Ectodermal cell (in vitro differentiated cells): ENCODE measurements at regions not wholly inside any gene's neighbourhood (a gene's known extent, or its start where the extent isn't known, plus 50 kb on each side); places are given as distances from the start of the nearest gene placed in this dataset.

Experiments
- H3K27ac ChIP-seq: 2 replicates; pipeline ENCODE4 v1.7.0; 2013; ENCODE audit warnings: mild to moderate bottlenecking, low read depth, low read length; ENCODE audit not compliant: insufficient read depth, poor library complexity, severe bottlenecking
- H3K27me3 ChIP-seq: 2 replicates; pipeline ENCODE4 v1.7.0; 2013; ENCODE audit warnings: mild to moderate bottlenecking, low read length; ENCODE audit not compliant: insufficient read depth, control insufficient read depth, poor library complexity, severe bottlenecking
- H3K36me3 ChIP-seq: one replicate; pipeline ENCODE4 v1.7.0; 2013; ENCODE audit warnings: low read length; ENCODE audit not compliant: control insufficient read depth, insufficient read depth
- H3K4me1 ChIP-seq: one replicate; pipeline ENCODE4 v1.7.0; 2013; ENCODE audit warnings: low read length; ENCODE audit not compliant: control insufficient read depth, insufficient read depth
- H3K4me3 ChIP-seq: 2 replicates; pipeline ENCODE4 v1.7.0; 2013; ENCODE audit warnings: low read depth, low read length, control low read depth; ENCODE audit not compliant: insufficient read depth
- H3K9me3 ChIP-seq: 2 replicates; pipeline ENCODE4 v1.7.0; 2013; ENCODE audit warnings: mild to moderate bottlenecking, low read length, moderate library complexity; ENCODE audit not compliant: control insufficient read depth
- WGBS, 2 experiments: methylation state at CpG; one replicate each; pipeline ENCODE4 v1.1.7; 2013; ENCODE audit warnings: missing lambda C conversion rate in 2 of 2; 5-methylcytosine and 5-hydroxymethylcytosine counted together

GRCh38 chr2:22719396-22719795 lies 665.6 kb upstream of the KLHL29 start:
- no peaks in the 10 kb centered on the region for H3K36me3 ChIP-seq
- H3K27me3 ChIP-seq: no peaks in the 10 kb centered on the region
- H3K4me3 ChIP-seq: no peak overlapping the region
- no peaks in the 10 kb centered on the region for H3K4me1 ChIP-seq
- no peaks in the 10 kb centered on the region for H3K9me3 ChIP-seq
- no peak overlapping the region for H3K27ac ChIP-seq

GRCh38 chr2:22729466-22729865 lies 655.5 kb upstream of the KLHL29 start:
- Histone ChIP-seq H3K27ac (no peak overlapping the region), H3K27me3 (no peaks in the 10 kb centered on the region), H3K36me3 (no peaks in the 10 kb centered on the region), H3K4me3 (no peak overlapping the region), H3K4me1 (no peaks in the 10 kb centered on the region), H3K9me3 (no peaks in the 10 kb centered on the region)
- 94 to 95% methylated on average over 4 to 5 of the region's 5 CpGs for WGBS, 2 experiments

- 92 to 95% methylated on average over 1 of the region's 1 CpG for WGBS, 2 experiments
- Histone ChIP-seq H3K27ac (no peak overlapping the region), H3K36me3 (no peaks in the 10 kb centered on the region), H3K9me3 (no peaks in the 10 kb centered on the region), H3K4me1 (no peaks in the 10 kb centered on the region), H3K27me3 (no peaks in the 10 kb centered on the region), H3K4me3 (no peak overlapping the region)
Observed at GRCh38 chr2:22734373-22735045, 650.5 kb upstream of the KLHL29 start.

DNA sequence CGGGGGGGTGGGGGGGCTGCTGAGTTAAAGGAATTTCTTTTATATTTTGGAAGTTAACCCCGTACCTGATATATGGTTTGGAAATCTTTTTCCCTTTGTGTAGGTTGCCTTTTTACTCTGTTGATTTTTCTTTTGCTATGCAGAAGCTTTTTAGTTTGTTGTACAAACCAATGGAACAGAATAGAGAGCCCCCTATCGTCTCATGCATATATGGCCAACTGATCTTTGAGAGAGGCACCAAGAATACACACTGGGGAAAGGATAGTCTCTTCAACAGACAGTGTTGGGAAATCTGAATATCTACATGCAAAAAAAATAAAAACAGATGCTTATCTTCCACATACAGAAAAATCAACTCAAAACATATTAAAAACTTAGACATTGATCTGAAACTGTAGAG lies 647.8 kb upstream of the KLHL29 start:
- Histone ChIP-seq H3K4me3 (no peak overlapping the region), H3K9me3 (no peaks in the 10 kb centered on the region), H3K27me3 (no peaks in the 10 kb centered on the region), H3K4me1 (no peaks in the 10 kb centered on the region), H3K36me3 (no peaks in the 10 kb centered on the region), H3K27ac (no peak overlapping the region)
- 68 to 77% methylated on average over 2 of the region's 3 CpGs for WGBS, 2 experiments

- 74 to 97% methylated on average over 2 to 3 of the region's 3 CpGs for WGBS, 2 experiments
- H3K4me1 ChIP-seq: no peaks in the 10 kb centered on the region
Observed at GRCh38 chr2:22741216-22741615, 643.8 kb upstream of the KLHL29 start.

DNA sequence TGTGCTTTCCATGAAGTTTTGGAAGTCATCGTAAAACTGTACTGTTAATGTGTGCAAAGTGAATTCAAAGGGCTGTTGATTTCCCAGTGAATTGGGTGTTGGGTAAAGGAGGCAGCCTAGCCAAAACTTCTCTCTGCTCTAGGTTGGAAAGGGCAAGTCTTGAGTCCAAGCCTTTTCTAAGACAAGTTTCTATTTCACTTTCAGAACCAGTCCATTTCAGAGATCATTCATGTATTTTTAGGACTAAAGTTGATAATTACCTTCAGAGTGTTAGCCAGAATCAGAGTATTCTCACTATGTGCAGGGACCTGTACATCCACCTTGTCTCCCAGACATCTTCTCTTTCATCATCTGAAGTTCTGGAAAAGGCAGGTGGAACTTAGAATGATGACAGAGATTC lies 636.1 kb upstream of the KLHL29 start:
- H3K4me1 ChIP-seq: no peaks in the 10 kb centered on the region
- no peaks in the 10 kb centered on the region for H3K27me3 ChIP-seq
- no peak overlapping the region for H3K27ac ChIP-seq
- no peaks in the 10 kb centered on the region for H3K36me3 ChIP-seq
- 92 to 94% methylated on average over 1 of the region's 1 CpG for WGBS, 2 experiments
- H3K4me3 ChIP-seq: no peak overlapping the region
- H3K9me3 ChIP-seq: no peaks in the 10 kb centered on the region

More at GRCh38 chr2:22741216-22741615, 643.8 kb upstream of the KLHL29 start:
- H3K27me3 ChIP-seq: no peaks in the 10 kb centered on the region
- H3K4me3 ChIP-seq: no peak overlapping the region
- H3K9me3 ChIP-seq: no peaks in the 10 kb centered on the region
- H3K36me3 ChIP-seq: no peaks in the 10 kb centered on the region
- H3K27ac ChIP-seq: no peak overlapping the region

DNA sequence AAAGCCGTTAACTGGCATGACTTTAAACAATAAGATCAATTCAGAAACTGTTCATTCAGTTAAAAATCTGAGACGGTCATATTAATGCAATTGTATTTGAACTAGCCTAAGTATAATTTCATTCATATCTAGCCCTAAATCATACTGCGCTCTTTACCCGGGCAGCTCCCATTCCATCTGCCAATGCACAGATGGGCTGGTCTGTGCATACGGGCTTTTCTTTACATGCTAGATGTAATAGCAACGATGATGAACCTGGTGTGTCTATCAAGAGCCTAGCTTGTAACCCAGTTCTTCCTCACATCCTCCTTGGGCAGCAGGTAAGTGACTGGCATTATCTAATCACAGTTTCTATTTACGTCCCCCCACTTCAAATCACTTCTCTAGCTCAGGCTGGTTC lies 631.5 kb upstream of the KLHL29 start:
- WGBS, 2 experiments: 94 to 95% methylated on average over 7 of the region's 7 CpGs
- no peaks in the 10 kb centered on the region for H3K27me3 ChIP-seq

DNA sequence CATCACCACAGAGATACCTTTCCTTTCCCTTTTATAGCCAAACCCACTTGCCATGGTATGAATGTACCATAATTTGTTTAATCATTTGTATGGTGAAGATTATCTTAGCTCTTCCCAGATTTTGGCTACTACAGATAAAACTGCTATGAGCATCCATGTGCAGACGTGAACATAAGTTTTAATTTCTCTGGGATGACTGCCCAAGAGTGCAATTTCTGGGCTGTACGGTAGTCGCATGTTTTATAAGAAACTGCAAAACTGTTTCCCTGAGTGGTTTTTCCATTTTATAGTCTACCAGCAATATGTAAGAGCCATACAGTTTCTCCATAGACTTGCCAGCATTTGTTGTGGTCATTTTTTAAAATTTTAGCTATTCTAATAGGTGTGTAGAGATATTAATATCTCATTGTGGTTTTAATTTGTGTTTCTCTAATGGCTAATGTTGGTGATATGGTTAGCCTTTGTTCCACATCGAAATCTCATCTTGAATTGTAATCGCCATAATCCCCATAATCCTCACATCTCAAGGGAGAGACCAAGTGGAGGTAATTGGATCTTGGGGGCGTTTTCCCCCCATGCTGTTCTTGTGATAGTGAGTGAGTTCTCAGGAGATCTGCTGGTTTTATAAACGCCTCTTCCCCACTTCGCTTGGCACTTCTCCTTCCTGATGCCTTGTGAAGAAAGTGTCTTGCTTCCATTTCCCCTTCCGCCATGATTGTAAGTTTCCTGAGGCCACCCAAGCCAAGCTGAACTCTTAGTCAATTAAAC lies 628.5 kb upstream of the KLHL29 start:
- H3K27me3 ChIP-seq: no peaks in the 10 kb centered on the region
- 90 to 96% methylated on average over 7 to 9 of the region's 9 CpGs for WGBS, 2 experiments
- H3K4me3 ChIP-seq: no peak overlapping the region

More for the DNA sequence above, 631.5 kb upstream of the KLHL29 start:
- H3K4me1 ChIP-seq: no peaks in the 10 kb centered on the region
- H3K27ac ChIP-seq: no peak overlapping the region
- H3K4me3 ChIP-seq: no peak overlapping the region
- no peaks in the 10 kb centered on the region for H3K36me3 ChIP-seq
- no peaks in the 10 kb centered on the region for H3K9me3 ChIP-seq

DNA sequence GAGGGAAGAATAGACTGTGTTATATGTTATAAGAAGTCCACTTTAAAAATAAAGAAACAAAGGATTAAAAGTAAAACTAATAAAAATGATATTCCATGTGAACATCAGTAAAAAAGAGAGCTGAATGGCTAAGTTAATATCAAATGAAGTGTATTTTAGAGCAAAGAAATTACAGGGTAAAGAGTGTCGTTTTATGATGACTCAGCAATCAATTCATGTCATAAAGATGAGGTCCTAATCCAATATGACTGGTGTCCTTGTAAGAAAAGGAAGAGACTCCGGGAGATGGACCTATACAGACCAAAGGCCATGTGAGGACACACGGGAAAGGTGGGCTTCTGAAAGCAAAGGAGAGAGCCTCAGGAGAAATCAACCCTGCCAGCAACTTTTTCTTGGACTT lies 615.5 kb upstream of the KLHL29 start:
- no peaks in the 10 kb centered on the region for H3K36me3 ChIP-seq
- H3K27me3 ChIP-seq: no peaks in the 10 kb centered on the region
- WGBS, 2 experiments: 92 to 95% methylated on average over 3 of the region's 3 CpGs
- H3K4me3 ChIP-seq: no peak overlapping the region
- H3K27ac ChIP-seq: no peak overlapping the region
- H3K4me1 ChIP-seq: no peaks in the 10 kb centered on the region
- no peaks in the 10 kb centered on the region for H3K9me3 ChIP-seq

More for the DNA sequence above, 628.5 kb upstream of the KLHL29 start:
- no peaks in the 10 kb centered on the region for H3K9me3 ChIP-seq
- no peaks in the 10 kb centered on the region for H3K36me3 ChIP-seq
- H3K27ac ChIP-seq: no peak overlapping the region
- no peaks in the 10 kb centered on the region for H3K4me1 ChIP-seq

DNA sequence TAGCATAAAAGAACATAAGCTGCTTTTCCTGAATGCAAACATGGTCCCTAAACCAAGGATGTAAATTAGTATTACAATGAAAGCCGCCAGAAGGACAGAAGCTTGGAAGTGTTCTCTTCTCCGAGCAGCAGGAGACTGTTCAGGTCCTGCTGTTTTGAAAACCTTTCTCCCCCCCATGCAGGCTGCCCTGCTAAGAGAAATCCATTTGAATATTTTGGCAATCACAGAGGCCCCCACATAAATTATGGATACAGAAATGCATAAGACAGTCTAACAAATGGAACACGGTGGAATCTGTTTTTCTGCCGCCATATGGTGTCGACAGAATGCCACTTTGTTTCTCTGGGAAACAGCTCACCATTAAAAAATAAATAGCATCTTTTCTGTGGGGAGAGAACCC lies 600.4 kb upstream of the KLHL29 start:
- WGBS, 2 experiments: 49 to 56% methylated on average over 5 of the region's 5 CpGs
- Histone ChIP-seq H3K4me1 (no peaks in the 10 kb centered on the region), H3K27me3 (no peaks in the 10 kb centered on the region), H3K9me3 (no peaks in the 10 kb centered on the region), H3K27ac (no peak overlapping the region), H3K4me3 (no peak overlapping the region), H3K36me3 (no peaks in the 10 kb centered on the region)
